Fibroblast of lung (primary cell): ENCODE measurements at regions not wholly inside any gene's neighbourhood (a gene's known extent, or its start where the extent isn't known, plus 50 kb on each side); places are given as distances from the start of the nearest gene placed in this dataset.

Experiments used
- EZH2 ChIP-seq: IDR thresholded peaks from 2 replicates; pipeline ENCODE4 v1.5.1; 2012; ENCODE audit warnings: low read length, control low read depth, mild to moderate bottlenecking; ENCODE audit errors: missing control alignments
- TF ChIP-seq, protein P1 (sequence below), 2 donors: IDR thresholded peaks in 1 of 2; conservative IDR thresholded peaks in 1 of 2; 1 replicate in 1 of 2; 2 replicates in 1 of 2; pipeline ENCODE4 v1.5.1; 2011 to 2012; ENCODE audit warnings: low read length in 2 of 2, control low read depth in 1 of 2, inconsistent platforms in 1 of 2, low read depth in 1 of 2, mild to moderate bottlenecking in 1 of 2

DNA sequence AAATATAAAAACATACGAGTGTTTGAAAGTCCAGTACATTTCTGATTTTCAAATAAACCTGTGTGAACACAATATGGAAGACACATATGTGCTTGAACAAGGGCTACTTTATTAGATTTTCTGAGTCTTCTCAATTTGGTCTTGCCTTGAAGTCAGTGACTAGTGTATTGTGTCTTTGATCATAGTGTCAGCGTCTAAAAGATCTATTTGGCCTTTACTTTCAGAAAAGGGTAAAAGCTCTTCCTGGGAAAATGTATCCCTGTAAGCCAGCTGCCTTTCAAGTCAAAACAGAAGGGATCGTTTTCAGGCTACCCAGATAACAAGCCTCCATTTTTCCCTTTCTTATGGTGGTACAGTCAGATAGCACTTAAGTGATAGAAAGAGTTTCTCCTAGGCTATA lies 471.9 kb downstream of the CMPK2 start:
- TF ChIP-seq, protein P1, sequence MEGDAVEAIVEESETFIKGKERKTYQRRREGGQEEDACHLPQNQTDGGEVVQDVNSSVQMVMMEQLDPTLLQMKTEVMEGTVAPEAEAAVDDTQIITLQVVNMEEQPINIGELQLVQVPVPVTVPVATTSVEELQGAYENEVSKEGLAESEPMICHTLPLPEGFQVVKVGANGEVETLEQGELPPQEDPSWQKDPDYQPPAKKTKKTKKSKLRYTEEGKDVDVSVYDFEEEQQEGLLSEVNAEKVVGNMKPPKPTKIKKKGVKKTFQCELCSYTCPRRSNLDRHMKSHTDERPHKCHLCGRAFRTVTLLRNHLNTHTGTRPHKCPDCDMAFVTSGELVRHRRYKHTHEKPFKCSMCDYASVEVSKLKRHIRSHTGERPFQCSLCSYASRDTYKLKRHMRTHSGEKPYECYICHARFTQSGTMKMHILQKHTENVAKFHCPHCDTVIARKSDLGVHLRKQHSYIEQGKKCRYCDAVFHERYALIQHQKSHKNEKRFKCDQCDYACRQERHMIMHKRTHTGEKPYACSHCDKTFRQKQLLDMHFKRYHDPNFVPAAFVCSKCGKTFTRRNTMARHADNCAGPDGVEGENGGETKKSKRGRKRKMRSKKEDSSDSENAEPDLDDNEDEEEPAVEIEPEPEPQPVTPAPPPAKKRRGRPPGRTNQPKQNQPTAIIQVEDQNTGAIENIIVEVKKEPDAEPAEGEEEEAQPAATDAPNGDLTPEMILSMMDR (conservative IDR thresholded peaks at IDR 0.05 in 1 of 2, IDR thresholded peaks at IDR 0.05 in 1 of 2; ENCODE audit: low read depth in 1 of 2, low read length in 2 of 2), result no peak
- TF ChIP-seq EZH2, result no peak
